T-helper 1 cell treated with Interleukin-12 subunit alpha and Interleukin-12 subunit beta and Interleukin-4 antibody, amounts not matched to agents 30 ng/mL and 1 ng/mL, for 36 hours (primary cell): ENCODE measurements at regions not wholly inside any gene's neighbourhood (a gene's known extent, or its start where the extent isn't known, plus 50 kb on each side); places are given as distances from the start of the nearest gene placed in this dataset.

Source experiments
- intact Hi-C: fragments of 100-400 bp; cut with micrococcal nuclease; formaldehyde crosslinking; loops from one replicate; pipeline ENCODE4 v1.15.1; 2024

- intact Hi-C loops = no loop called here
These were observed 77.6 kb downstream of the PCDH1 start for GRCh38 chr5:141800617-141801016.

- intact Hi-C loops = no loop called here
These were observed 78.6 kb downstream of the PCDH1 start for GRCh38 chr5:141799507-141800167.

GRCh38 chr5:141797425-141797824 is 80.8 kb downstream of the PCDH1 start:
- intact Hi-C loops = no loop called here

GRCh38 chr5:141795421-141795820 is 82.8 kb downstream of the PCDH1 start:
- intact Hi-C loops = no loop called here

- intact Hi-C loops = no loop called here
These were observed 84.3 kb downstream of the PCDH1 start for GRCh38 chr5:141793881-141794280.

- intact Hi-C loops = no loop called here
These were observed 84.8 kb downstream of the PCDH1 start for GRCh38 chr5:141793403-141793802.

GRCh38 chr5:141790630-141791029 is 87.6 kb downstream of the PCDH1 start:
- intact Hi-C loops = no loop called here

- intact Hi-C loops = no loop called here
These were observed 88.9 kb downstream of the PCDH1 start for GRCh38 chr5:141789330-141789729.

- intact Hi-C loops = no loop called here
These were observed 89.8 kb downstream of the PCDH1 start for GRCh38 chr5:141788296-141788970.

GRCh38 chr5:141787376-141787775 is 90.8 kb downstream of the PCDH1 start:
- intact Hi-C loops = no loop called here

GRCh38 chr5:141786700-141787099 is 91.5 kb downstream of the PCDH1 start:
- intact Hi-C loops = no loop called here

- intact Hi-C loops = no loop called here
These were observed 92.5 kb downstream of the PCDH1 start for GRCh38 chr5:141785711-141786110.

GRCh38 chr5:141785135-141785534 is 93.1 kb downstream of the PCDH1 start:
- intact Hi-C loops = no loop called here

GRCh38 chr5:141784529-141784928 is 93.7 kb downstream of the PCDH1 start:
- intact Hi-C loops = no loop called here

GRCh38 chr5:141783947-141784296 is 94.3 kb downstream of the PCDH1 start:
- intact Hi-C loops = no loop called here

GRCh38 chr5:141783005-141783946 is 94.9 kb downstream of the PCDH1 start:
- intact Hi-C loops = no loop called here

- intact Hi-C loops = no loop called here
These were observed 96.3 kb downstream of the PCDH1 start for GRCh38 chr5:141781910-141782309.

- intact Hi-C loops = no loop called here
These were observed 97.0 kb downstream of the PCDH1 start for GRCh38 chr5:141780952-141781781.

- intact Hi-C loops = no loop called here
These were observed 97.8 kb downstream of the PCDH1 start for GRCh38 chr5:141780240-141780951.

GRCh38 chr5:141779503-141779973 is 97.5 kb upstream of the ARAP3 start:
- intact Hi-C loops = no loop called here
